WTC11 (cell line): ENCODE measurements at regions not wholly inside any gene's neighbourhood (a gene's known extent, or its start where the extent isn't known, plus 50 kb on each side); places are given as distances from the start of the nearest gene placed in this dataset.

Experiments used
- ATAC-seq: fragments of 200-7000 bp; cut with Tn5 transposase; 2 replicates; pipeline ENCODE4 v1.10.0; 2021; ENCODE audit warnings: mild to moderate bottlenecking, moderate library complexity
- CTCF ChIA-PET: fragments of 300-600 bp; sonication (Branson Sonifier 250); formaldehyde crosslinking; loops from one replicate; lab custom pipeline; 2021; ENCODE audit warnings: antibody characterized with exemption; lab: Charles Lee
- POLR2A ChIA-PET: fragments of 350-600 bp; sonication (Branson Sonifier 250); formaldehyde crosslinking; loops from one replicate; lab custom pipeline; 2021; ENCODE audit warnings: antibody characterized with exemption; lab: Charles Lee
- DNase-seq: peaks from one replicate; pipeline ENCODE4 v3.0.0; 2021; ENCODE audit warnings: low spot score
- H3K27ac Mint-ChIP-seq: 2 replicates; pipeline ENCODE4 v1.8.0; 2021; ENCODE audit warnings: mixed read lengths
- H3K27me3 Mint-ChIP-seq: 2 replicates; pipeline ENCODE4 v1.8.0; 2021; ENCODE audit warnings: low read depth, mild to moderate bottlenecking, moderate library complexity, mixed read lengths
- H3K36me3 Mint-ChIP-seq: 2 replicates; pipeline ENCODE4 v1.8.0; 2021; ENCODE audit warnings: mixed read lengths
- H3K4me1 Mint-ChIP-seq: 2 replicates; pipeline ENCODE4 v1.8.0; 2022; ENCODE audit warnings: mixed read lengths
- H3K4me3 Mint-ChIP-seq: 2 replicates; pipeline ENCODE4 v1.8.0; 2021; ENCODE audit warnings: mild to moderate bottlenecking, moderate library complexity, mixed read lengths
- H3K9me3 Mint-ChIP-seq: 2 replicates; pipeline ENCODE4 v1.8.0; 2021; ENCODE audit warnings: mixed read lengths
- AR ChIP-seq: fragments of 250-450 bp; sonication (Bioruptor Pico); IDR thresholded peaks from 2 replicates; pipeline ENCODE4 v1.9.0; 2021; ENCODE audit warnings: mild to moderate bottlenecking
- ATF1 ChIP-seq: sonication (generic); formaldehyde crosslinking; IDR thresholded peaks from 2 replicates; pipeline ENCODE4 v1.8.1; 2023; ENCODE audit warnings: mild to moderate bottlenecking, moderate library complexity, missing genetic modification reagents
- ATF6 ChIP-seq: sonication (generic); formaldehyde crosslinking; IDR thresholded peaks from 2 replicates; pipeline ENCODE4 v1.8.1; 2023; ENCODE audit warnings: mild to moderate bottlenecking, missing genetic modification reagents
- CTCF ChIP-seq: fragments of 200-600 bp; IDR thresholded peaks from 2 replicates; pipeline ENCODE4 v1.8.0; 2022; ENCODE audit warnings: antibody characterized with exemption
- ETV6 ChIP-seq: sonication (generic); formaldehyde crosslinking; IDR thresholded peaks from 2 replicates; pipeline ENCODE4 v1.8.1; 2022; ENCODE audit warnings: mild to moderate bottlenecking, missing genetic modification reagents
- GABPB1 ChIP-seq: sonication (generic); formaldehyde crosslinking; IDR thresholded peaks from 2 replicates; pipeline ENCODE4 v1.8.1; 2023; ENCODE audit warnings: mild to moderate bottlenecking, missing genetic modification reagents
- IRF2 ChIP-seq: sonication (generic); formaldehyde crosslinking; IDR thresholded peaks from 2 replicates; pipeline ENCODE4 v1.8.0; 2022; ENCODE audit warnings: low read depth, missing genetic modification reagents, borderline replicate concordance
- KAT7 ChIP-seq: sonication (generic); formaldehyde crosslinking; IDR thresholded peaks from 2 replicates; pipeline ENCODE4 v1.8.1; 2023; ENCODE audit warnings: missing genetic modification reagents, mild to moderate bottlenecking, borderline replicate concordance
- MLX ChIP-seq: sonication (generic); formaldehyde crosslinking; IDR thresholded peaks from 2 replicates; pipeline ENCODE4 v1.8.1; 2023; ENCODE audit warnings: mild to moderate bottlenecking, missing genetic modification reagents, moderate library complexity
- MYBL2 ChIP-seq: sonication (generic); formaldehyde crosslinking; IDR thresholded peaks from 2 replicates; pipeline ENCODE4 v1.8.1; 2023; ENCODE audit warnings: mild to moderate bottlenecking, moderate library complexity, missing genetic modification reagents
- RELA ChIP-seq: sonication (generic); formaldehyde crosslinking; IDR thresholded peaks from 2 replicates; pipeline ENCODE4 v1.8.1; 2022; ENCODE audit warnings: missing genetic modification reagents, mild to moderate bottlenecking, borderline replicate concordance
- SP1 ChIP-seq: sonication (generic); formaldehyde crosslinking; conservative IDR thresholded peaks from 2 replicates; pipeline ENCODE4 v1.8.1; 2022; ENCODE audit warnings: missing genetic modification reagents
- USF1 ChIP-seq: sonication (generic); formaldehyde crosslinking; IDR thresholded peaks from 2 replicates; pipeline ENCODE4 v1.8.0; 2022; ENCODE audit warnings: mild to moderate bottlenecking, missing genetic modification reagents
- ZBTB43 ChIP-seq: sonication (generic); formaldehyde crosslinking; IDR thresholded peaks from 2 replicates; pipeline ENCODE4 v1.8.1; 2023; ENCODE audit warnings: mild to moderate bottlenecking, missing genetic modification reagents
- ZNF396 ChIP-seq: fragments of 250-450 bp; sonication (Bioruptor Pico); IDR thresholded peaks from 2 replicates; pipeline ENCODE4 v1.8.0; 2021; ENCODE audit warnings: mild to moderate bottlenecking, moderate library complexity, borderline replicate concordance
- ZNF512 ChIP-seq: sonication (generic); formaldehyde crosslinking; IDR thresholded peaks from 2 replicates; pipeline ENCODE4 v1.8.1; 2022; ENCODE audit warnings: missing genetic modification reagents, borderline replicate concordance
- ZNF532 ChIP-seq: fragments of 250-450 bp; sonication (Bioruptor Pico); IDR thresholded peaks from 2 replicates; pipeline ENCODE4 v1.9.0; 2021; ENCODE audit warnings: mild to moderate bottlenecking, borderline replicate concordance

- no peaks in the 10 kb centered on the region for H3K27me3 Mint-ChIP-seq
- ChIA-PET POLR2A (no interaction called here), CTCF (no interaction called here)
- DNase-seq (no peak), ATAC-seq (no peak)
- no peaks in the 10 kb centered on the region for H3K36me3 Mint-ChIP-seq
- H3K4me1 Mint-ChIP-seq, result no peaks in the 10 kb centered on the region
- H3K27ac Mint-ChIP-seq, result no peak overlapping the region
- peaks cover 15% of the 10 kb centered on the region for H3K9me3 Mint-ChIP-seq
- no peak for TF ChIP-seq ATF6 (CRISPR knock-in tag)
- no peak for TF ChIP-seq ZNF396
- no peak for TF ChIP-seq GABPB1 (CRISPR knock-in tag)
- TF ChIP-seq ZBTB43 (CRISPR knock-in tag), result no peak
- no peak for TF ChIP-seq AR (CRISPR knock-in tag)
- TF ChIP-seq ZNF532, result no peak
- TF ChIP-seq USF1 (CRISPR knock-in tag), result no peak
- TF ChIP-seq RELA, result no peak
- no peak for TF ChIP-seq CTCF
- TF ChIP-seq ETV6 (CRISPR knock-in tag), result no peak
- TF ChIP-seq IRF2 (CRISPR knock-in tag), result no peak
- no peak for TF ChIP-seq KAT7
- no peak for TF ChIP-seq MLX (CRISPR knock-in tag)
- TF ChIP-seq ATF1 (CRISPR knock-in tag), result no peak
- TF ChIP-seq ZNF512 (CRISPR knock-in tag), result no peak
- no peak for TF ChIP-seq SP1 (CRISPR knock-in tag)
- no peak for TF ChIP-seq MYBL2 (CRISPR knock-in tag)
- no peak overlapping the region for H3K4me3 Mint-ChIP-seq
Measured at GRCh38 chr13:71087006-71087405, 780.0 kb downstream of the DACH1 start.
